DND-41 (cell line): ENCODE measurements at regions not wholly inside any gene's neighbourhood (a gene's known extent, or its start where the extent isn't known, plus 50 kb on each side); places are given as distances from the start of the nearest gene placed in this dataset.

Source experiments
- ATAC-seq: fragments of 200-7000 bp; cut with Tn5 transposase; 3 replicates; pipeline ENCODE4 v1.9.1; 2021; ENCODE audit warnings: low read depth; ENCODE audit not compliant: insufficient read depth
- DNase-seq: peaks from one replicate; pipeline ENCODE4 v3.0.0-alpha.2; 2020
- H2AFZ ChIP-seq: 2 replicates; pipeline ENCODE4 v1.6.0; 2012; ENCODE audit warnings: low read depth, low read length
- H3K27ac ChIP-seq: 2 replicates; pipeline ENCODE4 v1.5.1; 2012; ENCODE audit warnings: low read length, inconsistent platforms
- H3K27me3 ChIP-seq: fragments of 200-600 bp; sonication (generic); 2 replicates; pipeline ENCODE4 v1.6.0; 2012; ENCODE audit warnings: low read length, mild to moderate bottlenecking, inconsistent platforms; ENCODE audit not compliant: insufficient read depth, poor library complexity
- H3K36me3 ChIP-seq: 2 replicates; pipeline ENCODE4 v1.5.1; 2012; ENCODE audit warnings: low read length, inconsistent platforms; ENCODE audit not compliant: insufficient read depth
- H3K4me1 ChIP-seq: 2 replicates; pipeline ENCODE4 v1.5.1; 2012; ENCODE audit warnings: mild to moderate bottlenecking, low read length; ENCODE audit not compliant: insufficient read depth
- H3K4me2 ChIP-seq: 2 replicates; pipeline ENCODE4 v1.6.0; 2012; ENCODE audit warnings: mild to moderate bottlenecking, moderate library complexity, low read length, inconsistent platforms; ENCODE audit not compliant: insufficient read depth
- H3K4me3 ChIP-seq, 2 experiments: fragments of 200-600 bp in 1 of 2; shearing (Covaris generic) in 1 of 2; 2 replicates each; pipeline ENCODE4 v1.5.1; 2012 to 2016; ENCODE audit warnings: inconsistent platforms in 2 of 2, low read length in 2 of 2, mild to moderate bottlenecking in 2 of 2, low read depth in 1 of 2, moderate library complexity in 1 of 2
- H3K79me2 ChIP-seq: 2 replicates; pipeline ENCODE4 v1.6.0; 2012; ENCODE audit warnings: low read length, inconsistent platforms; ENCODE audit not compliant: insufficient read depth
- H3K9ac ChIP-seq: 2 replicates; pipeline ENCODE4 v1.6.0; 2012; ENCODE audit warnings: low read depth, mild to moderate bottlenecking, inconsistent platforms, low read length, moderate library complexity
- H3K9me3 ChIP-seq: 2 replicates; pipeline ENCODE4 v1.5.1; 2012; ENCODE audit warnings: low read length, moderate library complexity, mild to moderate bottlenecking, inconsistent platforms; ENCODE audit not compliant: insufficient read depth, severe bottlenecking
- H4K20me1 ChIP-seq: 2 replicates; pipeline ENCODE4 v1.6.0; 2012; ENCODE audit warnings: low read length; ENCODE audit not compliant: insufficient read depth
- CTCF ChIP-seq: IDR thresholded peaks from 2 replicates; pipeline ENCODE4 v1.5.1; 2012; ENCODE audit warnings: borderline replicate concordance, low read length, moderate library complexity, mild to moderate bottlenecking; ENCODE audit not compliant: poor library complexity, severe bottlenecking; ENCODE audit errors: extremely low read depth
- EZH2 ChIP-seq: IDR thresholded peaks from 3 replicates; pipeline ENCODE4 v1.6.1; 2012; ENCODE audit warnings: borderline replicate concordance, low read depth, mild to moderate bottlenecking, moderate library complexity, low read length, inconsistent platforms; ENCODE audit not compliant: severe bottlenecking

- Histone ChIP-seq H3K4me3 (no peak overlapping the region), H3K27ac (no peak overlapping the region), H3K36me3 (no peaks in the 10 kb centered on the region), H3K4me2 (no peak overlapping the region), H3K27me3 (no peaks in the 10 kb centered on the region), H4K20me1 (no peaks in the 10 kb centered on the region), H2AFZ (no peak overlapping the region), H3K9ac (no peak overlapping the region), H3K9me3 (no peaks in the 10 kb centered on the region), H3K4me1 (no peaks in the 10 kb centered on the region), H3K79me2 (no peaks in the 10 kb centered on the region)
- DNase-seq (no peak), ATAC-seq (no peak)
- TF ChIP-seq CTCF = no peak
These were observed 284.2 kb downstream of the RCHY1 start for GRCh38 chr4:75229806-75230570.

GRCh38 chr4:75213480-75213879 lies 280.6 kb downstream of the PARM1 start:
- Histone ChIP-seq H2AFZ (no peak overlapping the region), H3K9me3 (no peaks in the 10 kb centered on the region), H3K4me3 (no peak overlapping the region), H3K9ac (no peak overlapping the region), H3K4me2 (no peak overlapping the region), H3K4me1 (no peaks in the 10 kb centered on the region), H4K20me1 (no peaks in the 10 kb centered on the region), H3K27ac (no peak overlapping the region), H3K79me2 (no peaks in the 10 kb centered on the region), H3K27me3 (no peaks in the 10 kb centered on the region), H3K36me3 (no peaks in the 10 kb centered on the region)
- TF ChIP-seq CTCF (no peak), EZH2 (no peak)
- ATAC-seq (no peak), DNase-seq (no peak)

GRCh38 chr4:75211422-75211821 lies 278.5 kb downstream of the PARM1 start:
- Histone ChIP-seq H3K9me3 (no peaks in the 10 kb centered on the region), H3K79me2 (no peaks in the 10 kb centered on the region), H3K4me3 (no peak overlapping the region), H3K4me1 (no peaks in the 10 kb centered on the region), H4K20me1 (no peaks in the 10 kb centered on the region), H3K9ac (no peak overlapping the region), H3K27me3 (no peaks in the 10 kb centered on the region), H3K36me3 (no peaks in the 10 kb centered on the region), H3K27ac (no peak overlapping the region), H3K4me2 (no peak overlapping the region), H2AFZ (no peak overlapping the region)
- TF ChIP-seq CTCF (no peak), EZH2 (no peak)
- DNase-seq (no peak), ATAC-seq (no peak)

GRCh38 chr4:75207902-75208301 lies 275.0 kb downstream of the PARM1 start:
- H3K9me3 ChIP-seq = no peaks in the 10 kb centered on the region
- no peaks in the 10 kb centered on the region for H3K4me1 ChIP-seq
- H3K4me2 ChIP-seq = no peak overlapping the region
- H3K27ac ChIP-seq = no peak overlapping the region
- H3K4me3 ChIP-seq = no peak overlapping the region
- H3K79me2 ChIP-seq = no peaks in the 10 kb centered on the region
- H2AFZ ChIP-seq = no peak overlapping the region
- ATAC-seq (no peak), DNase-seq (no peak)
- no peaks in the 10 kb centered on the region for H3K27me3 ChIP-seq
- TF ChIP-seq CTCF (no peak), EZH2 (no peak)
- no peaks in the 10 kb centered on the region for H3K36me3 ChIP-seq
- H4K20me1 ChIP-seq = no peaks in the 10 kb centered on the region
- H3K9ac ChIP-seq = no peak overlapping the region
